ENCODE measurements at regions not wholly inside any gene's neighbourhood (a gene's known extent, or its start where the extent isn't known, plus 50 kb on each side); places are given as distances from the start of the nearest gene placed in this dataset.
"Not testable (repeated sequence)": the region's sequence is repeated elsewhere in the genome, so short reads cannot be mapped to it uniquely, and the experiment has no call there.

DNA sequence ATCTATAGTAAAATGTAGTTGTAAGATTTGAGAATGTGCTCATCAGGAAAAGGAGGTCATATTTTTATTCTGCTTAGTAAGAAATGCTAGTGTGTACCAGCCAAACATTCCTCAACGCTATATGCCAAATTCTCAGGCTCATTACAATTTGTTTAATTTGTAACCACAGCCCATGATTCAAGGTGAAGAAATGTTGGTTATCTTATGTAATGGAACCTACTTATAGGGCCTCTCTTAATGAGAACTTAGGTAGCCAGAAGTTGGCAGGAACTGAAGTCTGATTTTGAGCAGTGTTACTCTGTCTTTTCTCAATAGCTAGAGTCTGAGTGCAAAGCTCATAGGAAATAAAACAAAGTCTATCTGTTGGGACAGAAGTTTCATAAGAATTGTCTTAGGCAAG, 595.0 kb downstream of the GLUD2 start:
- ATAC-seq (no peak), DNase-seq (no peak)

DNA sequence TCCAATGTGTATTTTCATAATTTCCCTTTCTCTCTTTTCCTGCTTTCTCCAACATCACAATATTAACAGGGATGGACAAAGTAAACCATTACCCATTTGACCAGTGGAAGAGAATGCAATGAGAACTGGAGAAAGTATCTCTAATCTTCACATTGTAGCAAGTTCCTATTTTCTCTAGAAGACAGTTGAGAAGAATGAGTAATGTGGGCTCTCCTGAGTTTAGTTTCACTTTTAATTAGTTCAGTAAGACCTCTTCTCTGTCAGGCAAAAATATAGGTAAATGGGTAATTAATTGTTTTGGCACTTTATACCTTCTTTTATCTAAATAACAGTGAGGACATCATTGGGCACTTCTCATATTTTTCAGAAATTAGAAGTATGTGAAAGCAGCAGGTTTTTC, 602.0 kb downstream of the GLUD2 start:
- ATAC-seq (no peak), DNase-seq (no peak)

DNA sequence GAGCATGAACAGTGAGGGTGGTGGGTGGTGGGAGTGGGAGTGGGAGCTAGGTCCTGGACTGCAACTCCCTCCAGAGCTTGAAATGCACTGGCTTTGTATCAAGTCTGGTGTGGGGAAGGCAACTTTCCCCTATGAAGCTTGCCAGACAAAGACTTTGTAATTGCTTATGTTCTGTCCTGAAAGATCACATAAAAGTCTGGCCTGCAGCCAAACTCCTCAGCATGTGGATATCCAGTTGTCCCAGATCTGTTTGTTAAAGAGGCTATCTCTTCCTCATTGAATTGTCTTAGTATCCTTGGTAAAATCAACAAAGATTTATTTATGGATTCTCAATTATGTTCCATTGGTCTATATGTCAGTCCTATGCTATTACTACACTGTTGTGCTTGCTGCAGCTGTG, 607.9 kb downstream of the GLUD2 start:
- DNase-seq (no peak), ATAC-seq (no peak)

DNA sequence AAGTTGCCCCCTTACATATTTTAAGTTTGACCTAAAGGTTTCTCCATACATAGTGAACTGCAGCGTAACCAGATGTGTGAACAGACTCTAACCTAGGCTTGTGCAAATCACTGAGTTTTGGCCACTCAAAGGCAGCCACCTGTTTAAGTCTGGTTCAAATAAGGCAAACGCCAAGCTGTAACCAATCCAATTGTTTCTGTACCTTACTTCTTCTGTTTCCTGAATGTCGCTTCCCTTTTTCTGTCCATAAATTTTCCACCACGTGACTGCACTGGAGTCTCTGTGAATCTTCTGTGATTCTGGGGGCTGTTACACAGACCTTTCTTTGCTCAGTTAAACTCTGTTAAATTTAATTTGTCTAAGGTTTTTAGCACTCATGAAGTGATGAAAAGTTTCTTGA, 618.8 kb downstream of the GLUD2 start:
- no peak for ATAC-seq

DNA sequence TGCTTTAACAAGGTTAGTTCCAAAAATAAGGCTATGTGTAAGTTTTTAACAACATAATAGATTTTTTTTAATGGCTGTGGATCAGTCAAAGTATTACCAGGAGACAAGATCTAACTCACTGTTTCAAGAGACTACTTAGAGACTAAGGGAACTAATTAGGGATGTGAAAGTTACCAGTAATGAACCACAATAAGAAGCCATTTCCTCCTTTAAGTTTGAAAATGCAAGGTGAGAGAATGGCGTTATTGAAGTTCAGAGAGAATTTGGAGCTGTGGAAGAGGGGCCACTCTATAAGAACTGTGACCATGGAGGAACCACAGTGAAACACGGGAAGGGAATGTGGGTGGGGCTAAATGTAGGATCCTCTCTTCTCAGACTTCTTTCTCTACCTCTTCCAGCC, 624.2 kb downstream of the GLUD2 start:
- DNase-seq = no peak
- ATAC-seq = no peak

More for the DNA sequence above, 618.8 kb downstream of the GLUD2 start:
- no peak for DNase-seq

DNA sequence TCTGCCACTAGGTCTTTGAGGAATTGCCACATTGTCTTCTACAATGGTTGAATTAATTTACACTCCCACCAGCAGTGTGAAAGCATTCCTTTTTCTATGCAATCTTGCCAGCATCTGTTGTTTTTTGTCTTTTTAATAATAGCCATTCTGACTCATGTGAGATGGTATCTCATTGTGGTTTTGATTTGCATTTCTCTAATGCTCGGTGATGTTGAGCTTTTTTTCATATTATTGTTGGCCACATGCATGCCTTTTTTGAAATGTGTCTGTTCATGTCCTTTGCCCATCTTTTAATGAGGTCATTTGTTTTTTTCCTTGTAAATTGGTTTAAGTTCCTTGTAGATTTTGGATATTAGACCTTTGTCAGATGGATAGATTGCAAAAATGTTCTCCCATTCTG, 661.8 kb downstream of the GLUD2 start:
- not testable (repeated sequence) for ATAC-seq, DNase-seq

DNA sequence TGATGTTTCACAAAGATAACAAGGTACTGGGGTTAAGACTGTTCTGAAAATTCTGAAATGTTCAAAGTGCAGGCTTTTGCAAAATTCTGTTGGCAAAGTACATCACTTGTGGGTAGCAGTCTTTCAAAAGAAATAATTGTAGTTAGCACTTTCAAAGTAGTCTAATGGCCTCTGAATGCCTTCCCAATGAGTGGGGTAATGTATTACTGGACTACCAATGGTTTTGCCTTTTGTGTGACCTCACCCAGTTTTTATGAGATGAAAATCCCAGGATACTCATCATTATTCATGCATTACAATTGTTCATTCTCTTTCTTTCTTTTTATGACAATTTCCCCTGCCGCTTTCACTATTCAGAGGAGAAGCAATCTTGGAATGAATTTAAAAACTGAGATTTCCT, 686.1 kb downstream of the GLUD2 start:
- no peak for DNase-seq
- no peak for ATAC-seq

DNA sequence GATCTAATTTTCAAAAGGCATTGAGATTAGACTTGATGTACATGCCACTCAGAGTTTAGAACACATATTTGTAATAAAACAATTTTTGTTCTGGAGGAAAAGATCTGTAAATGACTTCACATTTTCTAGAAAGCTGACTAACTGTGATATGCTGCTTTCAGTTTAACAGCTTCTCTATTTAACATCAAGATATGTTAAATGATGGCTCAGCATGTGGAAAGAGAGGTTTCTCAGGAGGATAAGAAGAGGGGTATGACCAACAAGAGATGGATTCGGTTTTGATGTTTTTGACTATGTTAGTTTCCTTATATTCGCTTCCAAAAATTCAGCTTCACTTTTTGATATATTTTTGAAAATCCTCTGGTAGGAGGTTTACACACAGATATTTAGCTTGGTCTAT, 698.7 kb downstream of the GLUD2 start:
- no peak for ATAC-seq
- DNase-seq = no peak

DNA sequence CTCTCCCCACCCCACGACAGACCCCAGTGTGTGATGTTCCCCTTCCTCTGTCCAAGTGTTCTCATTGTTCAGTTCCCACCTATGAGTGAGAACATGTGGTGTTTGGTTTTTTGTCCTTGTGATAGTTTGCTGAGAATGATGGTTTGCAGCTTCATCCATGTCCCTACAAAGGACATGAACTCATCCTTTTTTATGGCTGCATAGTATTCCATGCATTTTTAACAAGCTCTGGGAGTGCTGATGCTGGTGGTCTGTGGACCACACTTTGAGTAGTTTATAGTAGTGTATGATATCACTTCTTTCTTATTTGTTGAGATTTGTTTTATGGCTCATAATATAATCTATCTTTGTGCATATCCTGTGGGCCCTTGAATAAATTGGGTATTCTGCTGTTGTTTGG, 706.2 kb downstream of the GLUD2 start:
- not testable (repeated sequence) for DNase-seq, ATAC-seq

DNA sequence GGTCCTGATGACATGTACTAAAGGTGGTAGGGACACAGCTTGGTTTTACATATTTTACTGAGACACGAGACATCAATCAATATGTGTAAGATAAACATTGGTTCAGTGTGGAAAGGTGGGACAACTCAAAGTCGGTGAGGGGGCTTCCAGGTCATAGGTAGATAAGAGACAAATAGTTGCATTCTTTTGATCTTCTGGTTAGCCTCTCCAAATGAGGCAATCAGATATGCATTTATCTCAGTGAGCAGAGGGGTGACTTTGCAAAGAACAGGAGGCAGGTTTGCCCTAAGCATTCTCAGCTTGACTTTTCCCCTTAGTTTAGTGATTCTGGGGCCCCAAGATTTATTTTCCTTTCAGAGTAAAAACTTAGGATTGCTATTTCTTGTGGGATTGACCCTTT, 706.9 kb downstream of the GLUD2 start:
- DNase-seq (no peak), ATAC-seq (no peak)

DNA sequence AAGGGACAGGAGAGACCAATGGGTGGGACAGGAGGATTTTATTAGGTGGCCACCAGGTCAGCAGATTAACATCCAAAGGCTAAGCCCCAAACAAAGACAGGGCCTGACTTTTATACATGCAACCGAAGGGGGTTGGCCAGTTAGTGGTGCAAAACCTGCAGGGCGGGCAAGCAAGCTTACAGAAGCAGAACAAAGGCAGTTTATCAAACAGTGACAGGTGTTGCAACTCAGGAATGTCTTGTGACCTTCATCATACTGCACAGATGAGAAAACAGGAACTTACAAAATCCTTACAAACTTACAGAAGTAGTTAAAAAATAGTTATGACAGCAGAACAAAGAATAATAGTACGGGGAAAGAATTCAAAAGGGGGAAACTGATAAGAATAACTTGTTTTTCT, 708.1 kb downstream of the GLUD2 start:
- DNase-seq (no peak), ATAC-seq (no peak)

DNA sequence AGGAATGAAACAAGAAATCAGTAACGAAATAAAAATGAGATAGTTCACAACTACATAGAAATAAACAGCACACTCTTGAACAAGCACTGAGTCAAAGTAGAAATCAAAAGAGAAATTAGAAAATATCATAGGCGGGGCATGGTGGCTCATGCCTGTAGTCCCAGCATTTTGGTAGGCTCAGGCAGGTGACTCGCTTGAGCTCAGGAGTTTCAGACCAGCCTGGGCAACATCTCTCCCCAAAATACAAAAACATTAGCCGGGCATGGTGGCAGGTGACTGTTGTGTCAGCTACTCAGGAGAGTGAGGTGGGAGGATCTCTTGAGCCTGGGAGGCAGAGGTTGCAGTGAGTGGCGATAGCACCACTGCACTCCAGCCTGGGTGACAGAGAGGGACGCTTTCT, 714.4 kb downstream of the GLUD2 start:
- no peak for ATAC-seq
- DNase-seq = no peak

DNA sequence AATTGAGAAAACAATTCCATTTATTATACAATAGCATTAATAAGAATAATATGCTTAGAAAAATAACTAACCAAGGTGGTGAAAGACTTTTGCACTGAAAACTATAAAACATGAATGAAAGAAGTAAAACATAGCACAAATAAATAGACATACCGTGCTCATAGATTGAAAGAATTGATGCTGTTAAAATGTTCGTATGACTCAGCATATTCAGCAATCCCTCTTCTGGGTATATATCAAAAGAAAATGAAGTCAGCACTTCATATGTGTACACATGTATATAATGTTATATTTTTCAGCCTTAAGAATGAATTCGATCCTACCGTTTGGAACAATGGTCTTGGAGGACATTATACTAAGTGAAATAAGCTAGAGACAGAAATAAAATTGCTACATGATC, 716.3 kb downstream of the GLUD2 start:
- no peak for ATAC-seq
- DNase-seq = no peak

DNA sequence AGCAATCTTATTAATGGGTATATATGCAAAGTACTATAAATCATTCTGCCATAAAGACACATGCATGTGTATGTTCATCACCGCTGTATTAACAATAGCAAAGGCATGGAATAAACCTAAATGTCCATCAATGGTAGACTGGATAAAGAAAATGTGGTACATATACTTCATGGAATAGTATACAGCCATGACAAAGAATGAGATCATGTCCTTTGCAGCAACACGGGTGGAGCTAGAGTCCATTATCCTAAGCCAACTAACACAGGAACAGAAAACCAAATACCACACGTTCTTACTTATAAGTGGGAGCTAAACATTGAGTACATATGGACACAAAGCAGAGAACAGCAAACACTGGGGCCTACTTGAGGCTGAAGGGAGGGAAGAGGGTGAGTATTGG, 720.8 kb downstream of the GLUD2 start:
- not testable (repeated sequence) for DNase-seq, ATAC-seq

DNA sequence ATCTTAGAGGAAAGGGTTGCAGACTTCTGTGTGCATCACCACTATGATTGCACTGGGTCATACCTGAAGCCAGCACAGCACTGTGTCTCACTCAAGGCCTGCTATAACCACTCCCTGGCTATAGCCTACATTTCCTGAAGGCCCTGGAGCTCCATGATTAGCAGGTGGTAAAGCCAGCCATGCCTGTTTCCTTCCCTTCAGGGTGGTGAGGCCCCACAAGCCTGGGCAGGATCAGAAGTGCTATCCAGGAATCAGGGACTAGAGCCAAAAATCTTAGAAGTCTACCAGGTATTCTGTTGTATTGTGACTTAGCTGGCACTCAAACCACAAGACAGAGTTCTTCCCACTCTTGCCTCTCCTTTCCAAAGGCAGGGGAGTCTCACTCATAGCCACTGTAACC, 734.6 kb downstream of the GLUD2 start:
- ATAC-seq (no peak), DNase-seq (no peak)

DNA sequence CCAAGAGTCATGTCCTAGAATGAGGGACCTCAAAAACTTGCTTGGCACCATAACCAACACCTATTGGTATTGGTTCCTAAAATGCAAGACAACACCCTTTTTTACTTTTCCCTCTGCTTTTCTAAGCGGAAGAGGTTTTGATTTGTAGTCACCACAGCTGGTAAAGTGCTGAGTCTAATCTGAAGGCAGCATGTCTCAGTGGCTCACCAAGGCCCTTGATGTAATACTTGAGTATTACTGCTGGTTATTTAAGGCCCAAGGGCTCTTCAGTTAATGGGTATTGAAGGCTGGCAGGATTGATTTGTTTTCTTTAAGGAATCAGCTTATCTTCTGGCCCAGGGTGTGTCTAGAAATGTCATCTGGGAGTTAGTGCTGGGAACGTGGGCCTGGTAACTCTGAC, 735.1 kb downstream of the GLUD2 start:
- ATAC-seq = no peak
- DNase-seq = no peak

DNA sequence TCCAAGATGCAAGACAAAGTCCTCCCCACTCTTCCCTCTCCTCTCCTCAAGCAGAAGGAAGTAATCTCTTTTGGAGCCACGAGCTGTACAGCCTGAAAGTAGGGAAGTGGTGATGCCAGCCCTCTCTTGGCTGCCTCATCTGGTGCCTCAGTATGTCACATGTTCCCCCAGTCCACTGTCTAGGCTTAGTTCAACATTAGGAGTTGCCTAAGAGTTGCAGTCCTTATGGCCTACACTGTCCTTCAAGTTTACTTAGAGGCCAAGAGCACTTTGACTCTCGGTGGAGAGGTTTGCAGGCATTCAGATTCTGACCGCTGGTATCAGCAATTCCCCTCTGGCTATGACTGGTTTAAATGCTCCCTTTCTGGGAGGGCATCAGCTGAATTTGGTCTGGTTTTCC, 735.6 kb downstream of the GLUD2 start:
- no peak for ATAC-seq

DNA sequence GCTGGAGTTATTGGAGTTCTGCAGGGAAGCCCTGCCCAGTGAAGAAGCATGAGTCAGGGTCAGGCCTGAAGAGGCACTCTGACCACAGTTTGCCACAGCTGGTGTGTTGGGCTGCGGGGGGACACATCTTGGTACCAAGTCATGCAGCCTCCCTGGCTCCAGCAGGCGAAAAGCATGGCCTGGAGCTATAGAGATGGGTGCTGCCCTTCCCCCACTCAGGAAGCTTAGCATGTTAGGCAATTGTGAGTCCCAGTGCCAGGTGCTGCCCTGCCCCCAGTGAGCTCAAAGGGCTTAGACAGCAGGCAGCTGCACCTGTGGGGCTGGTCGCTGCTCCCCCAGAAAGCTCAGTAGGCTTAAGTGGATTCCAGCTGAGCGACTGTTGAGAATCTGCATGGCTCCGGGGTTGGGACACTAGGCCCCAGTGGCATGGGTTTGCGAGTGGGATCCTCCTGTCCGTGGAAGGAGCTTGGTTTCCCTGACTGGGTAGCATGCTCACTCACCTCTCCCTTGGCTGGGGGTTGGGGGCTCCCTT, 755.5 kb downstream of the GLUD2 start:
- no peak for ATAC-seq
- DNase-seq = no peak

More for the DNA sequence above, 735.6 kb downstream of the GLUD2 start:
- DNase-seq = no peak

DNA sequence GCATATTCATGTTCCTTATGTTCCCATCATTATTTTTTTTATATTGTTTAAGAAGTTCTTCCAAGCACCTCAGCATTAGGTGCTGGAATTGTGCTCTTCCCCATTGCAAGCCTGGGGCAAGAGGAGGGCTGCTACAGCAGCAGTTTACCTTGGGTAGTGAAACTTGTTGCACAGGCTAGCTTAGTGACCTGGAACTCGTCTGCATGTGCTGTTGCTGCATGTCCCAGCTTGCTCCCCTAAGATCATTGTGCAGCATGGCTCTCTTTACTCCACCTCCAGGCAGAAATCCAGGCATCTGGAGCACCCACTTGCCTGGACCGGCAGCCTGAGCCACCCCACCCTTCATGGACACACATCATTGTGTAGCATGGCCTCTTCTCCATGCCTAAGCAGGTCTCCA, 776.0 kb downstream of the GLUD2 start:
- ATAC-seq (no peak), DNase-seq (no peak)

DNA sequence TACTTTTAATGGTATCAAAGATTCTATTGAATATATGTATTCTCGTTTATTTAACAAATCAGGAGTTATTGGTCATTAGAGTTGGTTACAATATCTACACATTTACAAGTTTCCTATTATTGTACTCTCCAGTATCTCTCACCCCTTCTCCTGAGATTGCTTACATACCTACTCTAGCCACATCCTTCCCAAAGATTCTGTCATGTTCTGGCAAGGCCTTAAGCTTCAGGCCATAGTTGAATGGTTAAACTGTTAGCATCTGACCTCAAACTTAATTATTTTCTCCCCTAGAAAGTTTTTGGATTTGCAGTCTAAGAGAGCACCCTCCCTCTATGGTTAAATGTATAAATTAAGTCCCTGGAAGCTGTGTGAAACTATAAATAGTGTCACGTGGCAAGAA, 784.2 kb downstream of the GLUD2 start:
- ATAC-seq = no peak
- DNase-seq = no peak

DNA sequence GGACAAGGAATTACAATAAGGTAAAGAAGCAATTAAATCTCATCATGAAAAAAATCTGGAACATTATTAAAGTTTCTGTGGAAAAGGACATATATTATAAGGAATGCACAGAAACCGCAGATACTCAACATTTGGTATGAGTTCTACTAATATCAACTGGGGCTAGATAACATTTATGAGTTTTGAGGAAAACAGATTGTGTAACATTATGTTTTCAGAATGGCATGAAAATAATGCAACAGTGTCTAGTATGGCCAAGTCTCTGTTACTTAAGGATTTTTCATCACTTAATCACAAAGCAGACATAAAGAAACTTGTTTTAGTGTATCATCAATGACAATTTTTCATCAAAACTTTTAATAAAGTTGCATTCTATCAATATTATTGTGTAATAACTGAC, 785.0 kb downstream of the GLUD2 start:
- DNase-seq (no peak), ATAC-seq (no peak)

DNA sequence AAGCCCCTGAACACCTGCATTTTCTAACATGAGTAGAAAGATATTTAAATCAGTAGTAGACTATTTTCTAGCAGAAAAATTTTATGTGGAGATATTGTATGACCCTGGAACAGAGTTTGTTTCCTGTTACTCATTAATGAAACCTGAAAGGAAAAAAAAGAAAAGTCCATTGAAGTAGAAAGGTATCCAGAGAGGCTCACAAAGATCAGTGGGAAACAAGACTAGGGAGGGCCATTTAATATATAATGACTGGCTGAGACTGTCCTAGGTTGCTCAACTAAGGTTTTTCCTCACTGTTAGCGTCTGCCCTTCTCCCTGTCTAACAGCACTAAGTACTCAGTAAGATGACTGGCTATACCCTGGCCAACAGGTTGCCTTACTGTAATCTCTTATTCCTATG, 788.6 kb downstream of the GLUD2 start:
- DNase-seq = no peak

DNA sequence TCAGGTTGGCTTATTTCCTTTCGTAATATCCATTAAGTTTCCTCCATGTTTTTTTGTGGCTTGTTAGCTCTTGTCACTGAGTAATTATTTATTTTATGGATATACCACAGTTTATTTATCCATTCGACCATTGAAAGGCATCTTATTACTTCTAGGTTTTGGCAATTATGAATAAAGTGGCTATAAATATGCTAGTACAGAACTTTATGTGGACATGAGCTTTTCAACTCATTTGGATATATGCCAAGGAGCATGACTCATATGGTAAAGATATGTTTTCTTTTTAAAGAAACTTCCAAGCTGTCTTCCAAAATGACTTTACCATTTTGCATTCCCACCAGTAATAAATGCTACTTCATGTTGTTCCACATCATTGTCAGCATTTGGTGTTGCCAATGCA, 803.6 kb downstream of the GLUD2 start:
- no peak for DNase-seq
- ATAC-seq = no peak

More for the DNA sequence above, 788.6 kb downstream of the GLUD2 start:
- ATAC-seq = no peak

DNA sequence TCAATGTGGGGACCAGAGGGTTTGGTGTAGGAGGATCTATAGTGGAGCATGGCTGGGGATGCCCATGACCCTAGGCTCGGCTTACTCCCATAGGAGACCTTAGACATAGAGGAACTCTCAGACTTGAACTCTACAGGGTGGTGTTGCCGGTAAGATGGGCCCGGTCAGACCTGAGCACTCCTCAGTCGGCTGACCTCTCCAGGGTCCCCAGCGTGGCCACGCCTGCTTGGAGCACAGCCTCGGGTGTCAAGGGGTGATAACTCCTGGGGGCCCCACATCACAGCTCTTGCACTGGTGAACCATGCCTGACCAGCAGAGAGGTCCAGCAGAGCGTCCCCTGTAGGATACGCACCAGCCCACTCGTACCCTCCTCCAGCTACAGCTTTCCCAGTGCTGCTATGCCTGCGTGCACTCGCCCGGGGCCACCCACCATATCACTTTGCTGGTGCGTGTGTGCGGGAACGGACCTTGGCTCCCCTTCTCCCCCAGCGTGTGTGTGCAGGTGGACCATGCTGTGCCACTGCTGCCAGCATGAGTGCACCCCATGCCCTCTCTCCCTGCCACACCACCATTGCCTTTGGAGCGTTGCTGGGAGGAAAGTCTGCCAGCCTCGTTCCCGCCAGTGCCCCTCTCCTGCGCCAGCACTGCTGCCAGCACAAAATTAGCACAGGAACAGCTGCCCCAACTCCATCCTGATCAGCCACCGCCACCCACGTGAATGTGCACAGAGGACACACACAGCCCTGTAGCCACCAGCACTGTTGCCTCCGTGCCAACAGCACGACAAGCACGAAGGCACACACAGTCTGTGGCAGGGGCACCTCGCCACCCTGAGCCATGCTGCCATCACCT, 806.6 kb downstream of the GLUD2 start:
- ATAC-seq = no peak
- no peak for DNase-seq

All from stimulated activated naive CD8-positive, alpha-beta T cell treated with anti-CD3 and anti-CD28 coated beads, Interleukin-15, Interleukin-2, amounts not matched to agents 100 U/mL and 50 U/mL, for 24 hours (primary cell).